ENCODE measurements at regions not wholly inside any gene's neighbourhood (a gene's known extent, or its start where the extent isn't known, plus 50 kb on each side); places are given as distances from the start of the nearest gene placed in this dataset.

DNA sequence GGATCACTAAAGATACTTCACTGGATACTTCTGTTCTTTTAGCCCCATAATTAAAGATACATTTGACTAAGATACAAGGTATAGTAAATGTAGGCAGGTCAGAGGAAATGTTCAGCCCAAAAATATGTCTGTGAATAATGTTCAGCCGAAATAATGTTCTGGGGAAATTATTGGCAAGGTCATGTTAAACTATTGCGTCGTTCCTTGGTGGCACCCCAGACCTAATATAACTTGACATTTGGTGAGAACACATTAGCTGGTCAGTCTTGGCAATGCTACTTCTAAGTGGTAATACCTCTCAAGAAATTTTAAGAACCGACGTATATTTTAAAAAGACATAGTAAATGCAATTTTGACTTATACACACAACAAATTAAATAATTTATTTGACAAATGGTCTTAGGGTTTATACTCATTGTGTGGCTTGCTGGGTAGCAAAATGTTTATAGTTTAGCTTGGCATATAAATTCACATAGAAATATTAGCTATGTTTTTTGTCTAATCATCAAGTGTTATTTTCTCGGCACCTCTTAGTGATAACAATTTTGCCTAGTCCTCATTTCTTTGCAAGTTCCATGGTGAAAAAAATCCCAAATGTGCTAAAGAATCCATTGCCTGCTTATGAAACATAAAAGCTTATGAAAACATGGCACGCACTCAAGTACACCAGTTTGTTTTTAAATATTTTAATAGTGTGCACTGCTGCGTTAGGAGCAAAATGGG lies 270.3 kb upstream of the NEBL start:
- DNase-seq: no peak

DNA sequence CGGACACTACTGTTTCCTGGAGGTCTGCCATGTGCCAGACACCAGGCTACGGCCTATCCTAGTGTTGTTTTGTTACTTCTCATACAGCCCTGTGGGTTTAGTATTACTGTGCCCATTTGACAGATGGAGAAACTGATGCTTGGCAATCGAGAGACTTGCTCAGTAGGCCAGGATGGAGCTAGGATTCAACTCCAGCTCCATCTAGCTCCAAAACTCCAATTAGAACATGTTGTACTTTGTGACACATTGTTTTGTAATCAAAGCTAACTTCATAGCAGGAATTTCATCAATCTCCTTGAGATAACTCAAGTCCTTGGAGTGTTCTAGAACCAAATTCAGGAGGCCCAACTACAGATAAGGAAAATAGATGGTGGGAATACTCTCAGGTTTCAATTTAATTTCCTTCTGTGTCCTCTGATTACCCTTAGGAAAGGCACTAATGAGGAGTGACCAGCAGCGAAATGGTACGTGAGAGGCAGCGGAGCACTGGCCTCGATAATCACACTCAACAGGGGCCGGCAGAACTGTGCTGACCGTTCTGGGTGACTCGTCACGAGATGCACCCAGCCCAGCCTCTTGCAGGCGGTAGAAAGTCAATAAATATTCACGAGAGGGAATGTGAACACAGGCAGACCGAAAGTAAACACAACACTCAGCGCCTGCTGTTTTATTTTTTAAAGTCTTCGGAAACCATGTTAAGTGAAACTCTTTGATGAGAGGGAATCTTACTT lies 269.6 kb upstream of the NEBL start:
- DNase-seq: no peak

DNA sequence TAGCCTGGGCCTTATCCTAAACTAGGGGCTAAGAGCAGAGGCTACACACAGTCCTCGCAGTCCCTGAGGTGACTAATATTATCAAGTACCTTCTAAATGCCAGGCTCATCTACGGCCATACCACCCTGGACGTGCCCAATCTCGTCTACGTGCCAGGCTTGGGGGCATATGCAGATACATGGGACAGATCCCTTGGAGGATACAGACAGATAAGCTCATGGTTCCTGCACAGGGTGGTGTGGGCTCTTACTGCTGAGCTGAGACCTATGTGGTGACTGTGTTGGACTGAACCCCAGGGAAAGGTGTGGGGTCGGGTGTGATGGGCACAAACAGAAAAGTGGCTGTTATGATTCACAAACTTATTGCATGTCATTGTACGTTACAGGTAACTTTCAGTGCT lies 268.4 kb upstream of the NEBL start:
- DNase-seq: no peak

DNA sequence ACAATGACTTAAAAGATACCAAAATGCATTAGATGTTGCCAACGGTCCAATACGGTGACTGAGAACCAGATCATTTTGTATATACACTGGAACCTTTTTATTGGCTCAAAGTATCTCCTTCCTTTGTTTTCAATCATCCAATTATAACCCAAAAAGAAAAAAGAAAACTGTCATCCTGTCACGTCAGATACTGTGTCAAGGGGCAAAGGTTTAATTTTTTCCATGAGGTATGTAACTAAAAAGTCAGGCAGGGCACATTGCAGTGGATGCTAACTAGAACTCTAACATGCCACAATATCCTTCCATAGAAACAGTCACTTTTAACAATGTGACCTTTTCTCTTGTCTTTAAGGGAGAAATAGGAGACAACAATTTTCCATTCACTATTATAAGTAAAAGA lies 267.6 kb upstream of the NEBL start:
- DNase-seq: no peak

DNA sequence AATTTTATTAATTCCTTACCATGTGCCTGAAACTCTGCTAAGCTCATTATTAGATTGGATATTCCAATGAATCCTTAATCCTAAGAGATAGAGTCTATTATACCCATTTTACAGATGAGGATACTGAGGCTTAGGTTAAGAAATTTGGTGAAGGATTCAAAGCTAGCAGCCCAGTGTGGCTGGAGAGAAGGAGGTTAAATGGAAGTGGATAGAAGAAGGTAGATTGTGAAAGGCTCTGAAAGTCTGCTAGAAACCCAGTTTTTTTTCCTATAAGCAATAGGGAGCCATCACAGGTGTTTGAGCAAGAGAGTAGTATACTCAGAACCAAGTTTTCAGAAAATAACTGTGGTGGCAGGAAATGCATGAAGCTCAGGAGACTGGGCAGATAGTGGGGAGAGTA lies 265.8 kb upstream of the NEBL start:
- no peak for DNase-seq

DNA sequence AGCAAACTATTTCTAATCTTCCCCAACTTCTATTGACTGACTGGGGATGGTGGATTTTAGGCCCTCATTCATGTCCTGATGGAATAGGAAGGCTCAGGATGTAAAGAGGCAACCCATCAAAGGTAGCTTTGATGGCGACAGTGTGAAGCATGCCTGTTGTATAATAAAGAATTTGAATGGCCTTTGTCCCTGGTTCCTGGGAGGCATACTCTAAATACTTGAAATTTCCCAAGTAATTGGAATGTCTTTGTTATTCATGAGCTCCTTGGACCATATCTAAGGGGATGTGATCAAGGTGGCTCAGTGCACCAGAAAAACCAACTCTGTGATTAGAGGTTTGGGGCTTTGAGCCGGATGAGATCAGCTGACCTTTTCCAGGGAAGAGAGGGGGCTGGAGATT lies 264.5 kb upstream of the NEBL start:
- no peak for DNase-seq

DNA sequence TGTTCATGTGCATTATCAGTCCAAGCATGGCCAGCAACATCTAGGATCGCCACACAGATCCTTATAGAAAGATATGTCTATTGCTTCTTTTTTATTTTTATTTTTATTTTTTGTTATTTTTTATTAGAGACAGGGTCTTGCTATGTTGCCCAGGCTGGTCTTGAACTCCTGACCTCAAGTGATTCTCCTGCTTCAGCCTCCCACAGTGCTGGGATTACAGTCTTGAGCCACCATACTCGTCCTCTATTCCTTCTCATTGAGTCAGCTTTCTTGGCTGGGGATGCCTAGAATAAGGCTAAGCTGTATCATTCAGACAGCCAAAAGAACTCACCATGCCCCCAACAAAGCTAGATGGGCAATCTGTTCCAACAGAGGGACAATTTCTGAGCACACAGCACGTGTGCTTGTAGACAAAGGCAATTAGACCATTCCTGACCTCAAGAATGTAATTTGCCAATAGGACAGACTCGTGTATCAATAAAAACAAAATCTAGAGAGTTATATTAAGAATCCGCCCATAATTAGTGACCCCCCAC lies 264.0 kb upstream of the NEBL start:
- DNase-seq: no peak

DNA sequence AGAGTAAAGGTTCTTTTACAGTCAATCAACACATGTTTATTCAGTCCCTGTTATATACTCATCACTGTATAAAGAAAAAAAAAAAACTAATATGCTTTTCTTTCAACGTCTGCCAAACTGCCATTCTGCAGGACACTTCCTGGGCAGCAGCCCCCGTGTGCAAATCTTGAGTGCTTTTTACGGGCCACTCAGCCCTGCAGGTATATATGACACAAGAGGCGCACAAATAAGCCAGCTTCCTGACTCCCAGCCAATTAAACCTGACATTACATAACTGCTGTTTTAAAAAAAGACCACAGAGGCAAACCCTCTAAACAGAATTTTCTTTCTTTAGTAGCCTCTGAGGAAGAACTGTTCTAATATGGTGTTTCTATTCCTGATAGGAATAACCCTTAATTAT lies 263.0 kb upstream of the NEBL start:
- no peak for DNase-seq

DNA sequence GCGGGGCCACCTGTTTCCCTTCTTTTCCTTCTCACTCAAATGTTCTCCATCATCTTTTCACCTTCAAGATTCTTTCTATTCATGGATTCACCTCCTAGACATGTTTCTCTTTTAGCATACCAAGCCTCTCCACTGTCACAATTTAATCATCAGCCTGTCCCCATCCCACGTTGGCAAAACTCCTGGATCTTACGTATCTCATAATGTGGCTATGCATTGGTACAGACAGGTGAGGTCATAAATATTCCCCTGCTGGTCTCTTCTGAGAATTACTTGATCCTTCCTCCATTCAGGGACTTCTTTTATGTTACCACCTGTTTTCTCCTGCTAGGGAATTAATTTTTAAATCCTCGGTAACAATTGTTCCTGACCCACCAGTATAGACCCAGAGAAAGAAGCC lies 262.6 kb upstream of the NEBL start:
- DNase-seq: no peak

DNA sequence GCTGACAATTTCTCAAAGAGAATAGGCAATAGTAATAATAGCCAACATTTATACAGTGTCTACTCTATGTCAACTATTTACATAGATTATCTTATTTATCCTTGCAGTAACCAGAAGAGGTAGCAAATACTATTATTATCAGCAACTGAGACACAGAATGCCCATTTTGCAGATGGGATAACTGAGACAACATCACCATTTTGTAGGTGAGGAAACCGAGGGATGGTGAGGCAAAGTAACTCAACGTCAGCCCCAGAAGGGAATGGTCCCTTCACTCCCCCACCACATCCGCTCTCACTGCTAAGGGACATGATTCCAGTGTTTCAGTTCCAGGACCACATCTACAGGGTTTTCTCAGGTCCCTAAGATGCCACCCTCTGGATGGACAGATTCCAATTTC lies 261.2 kb upstream of the NEBL start:
- no peak for DNase-seq

DNA sequence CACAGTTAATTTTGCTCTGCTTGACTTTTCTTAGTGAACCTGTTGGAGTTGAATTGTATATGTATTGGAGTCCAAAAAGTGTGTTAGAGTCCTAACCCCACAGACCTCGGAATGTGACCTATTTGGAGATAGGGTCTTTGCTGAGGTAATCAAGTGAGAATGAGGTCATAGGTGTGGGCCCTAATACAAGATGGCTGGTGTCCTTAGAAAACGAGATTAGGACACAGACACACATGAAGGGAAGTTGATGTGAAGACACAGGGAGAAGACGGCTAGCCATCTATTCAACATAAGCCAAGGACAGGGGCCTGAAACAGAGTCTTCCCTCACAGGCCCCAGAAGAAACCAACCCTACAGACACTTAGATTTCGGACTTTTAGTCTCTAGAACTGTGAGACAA lies 260.6 kb upstream of the NEBL start:
- no peak for DNase-seq

DNA sequence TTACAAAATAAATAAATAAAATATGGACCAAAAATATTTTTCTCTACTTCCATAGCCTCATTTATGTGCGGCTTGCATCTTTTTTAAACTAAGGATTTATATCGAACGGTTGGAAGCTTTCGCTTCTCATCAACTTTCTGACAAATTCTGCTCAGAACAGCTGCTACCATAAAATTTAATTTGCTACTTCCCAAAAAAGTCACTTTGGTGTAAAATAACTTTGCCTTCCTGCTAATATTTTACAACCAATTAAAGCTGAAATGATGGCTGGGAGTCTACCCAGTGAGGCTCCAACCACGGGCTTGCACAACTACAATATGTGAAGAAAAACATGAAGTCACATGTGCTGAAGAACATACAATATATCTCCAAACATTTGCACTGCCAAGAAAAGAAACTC lies 253.1 kb upstream of the NEBL start:
- no peak for DNase-seq

DNA sequence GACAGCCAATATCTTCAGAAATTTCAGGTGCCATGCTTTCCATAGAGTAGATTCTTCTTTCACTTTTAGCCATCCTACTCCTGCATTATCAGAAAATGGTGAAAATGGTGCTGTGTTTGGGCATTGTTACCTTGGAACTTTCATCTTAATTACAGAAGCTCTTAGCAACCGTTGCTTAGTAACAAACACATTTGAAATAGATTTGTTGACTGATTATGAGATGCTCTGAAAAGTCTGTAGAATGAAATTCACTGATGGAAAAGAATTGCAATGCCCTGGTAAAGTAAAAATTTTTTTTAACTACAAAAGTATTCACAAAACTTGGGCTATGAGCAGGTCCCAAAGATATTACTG lies 249.3 kb upstream of the NEBL start:
- DNase-seq: no peak

DNA sequence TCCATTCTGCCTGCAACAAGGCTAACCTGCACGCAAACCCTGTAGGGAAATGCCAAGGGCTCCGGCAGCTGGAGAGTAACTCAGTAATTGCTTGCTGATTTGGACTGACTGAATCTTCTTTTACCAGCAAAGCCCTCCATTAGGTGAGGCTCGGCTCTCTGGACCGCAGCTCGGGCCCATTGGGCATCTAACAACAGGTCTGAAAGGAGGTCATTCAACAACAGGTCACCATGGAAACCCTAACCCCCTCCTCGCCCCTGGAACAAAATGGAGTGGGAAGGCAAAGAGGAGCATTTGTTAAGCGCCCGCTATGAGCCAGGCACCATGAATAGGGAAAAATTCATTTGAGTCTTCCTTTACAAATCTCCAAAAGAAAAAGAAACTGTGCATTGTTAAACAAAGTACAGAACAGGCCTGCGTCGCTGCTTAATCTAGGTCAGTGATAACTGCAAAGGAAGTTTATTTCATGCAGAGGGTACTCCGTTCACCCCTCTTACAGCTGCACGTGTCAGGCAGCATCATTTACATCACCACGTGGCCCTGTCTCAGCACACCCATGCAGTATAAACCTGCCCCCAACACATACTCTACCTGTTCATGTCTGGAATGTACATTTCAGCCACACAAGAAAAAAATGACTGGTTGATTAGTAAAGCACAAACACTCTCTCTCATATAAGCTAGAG lies 248.8 kb upstream of the NEBL start:
- DNase-seq: no peak

DNA sequence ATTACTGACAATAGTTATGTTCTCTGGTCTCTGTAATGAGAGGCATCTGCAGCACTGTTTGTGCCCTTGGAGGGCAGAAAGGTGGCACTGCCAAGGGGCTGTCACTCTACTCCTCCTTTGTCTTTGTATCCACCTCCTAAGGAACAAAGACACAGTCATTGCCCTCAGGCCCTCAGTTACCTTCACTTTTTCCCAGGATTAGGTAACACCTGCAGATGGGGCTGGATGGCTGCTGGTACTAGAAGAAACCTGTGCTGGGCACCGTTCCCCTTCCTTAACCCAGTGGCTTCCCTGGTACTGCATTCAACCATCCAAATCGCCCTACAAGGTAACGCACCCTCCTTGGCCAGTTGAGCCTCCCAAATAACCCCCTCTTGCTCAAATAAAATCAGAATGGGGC lies 246.9 kb upstream of the NEBL start:
- DNase-seq: no peak

DNA sequence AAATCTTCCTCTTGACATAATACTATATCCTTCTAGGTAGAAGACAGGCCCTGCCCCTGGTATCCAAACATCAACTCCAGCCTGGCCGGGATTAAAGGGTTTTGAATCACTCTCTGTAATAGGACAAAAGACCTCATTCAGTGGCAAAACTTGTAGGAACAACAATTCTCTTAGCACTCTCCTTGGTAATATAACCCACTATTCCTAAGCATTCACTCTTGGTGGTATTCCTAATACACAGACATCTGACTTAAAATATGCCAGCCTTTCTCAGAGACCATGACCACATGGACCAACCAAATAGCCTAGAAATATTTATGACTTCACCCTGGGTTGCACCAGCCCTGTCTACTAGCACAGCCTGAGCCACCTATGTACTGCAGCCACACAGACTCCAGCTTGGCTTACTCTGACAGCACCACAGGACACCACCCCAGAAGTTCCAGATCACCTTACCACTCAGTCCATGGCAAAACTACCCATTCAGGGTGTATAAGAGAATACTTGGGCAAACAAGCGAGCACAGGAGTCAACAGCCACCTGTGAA lies 244.9 kb upstream of the NEBL start:
- no peak for DNase-seq

DNA sequence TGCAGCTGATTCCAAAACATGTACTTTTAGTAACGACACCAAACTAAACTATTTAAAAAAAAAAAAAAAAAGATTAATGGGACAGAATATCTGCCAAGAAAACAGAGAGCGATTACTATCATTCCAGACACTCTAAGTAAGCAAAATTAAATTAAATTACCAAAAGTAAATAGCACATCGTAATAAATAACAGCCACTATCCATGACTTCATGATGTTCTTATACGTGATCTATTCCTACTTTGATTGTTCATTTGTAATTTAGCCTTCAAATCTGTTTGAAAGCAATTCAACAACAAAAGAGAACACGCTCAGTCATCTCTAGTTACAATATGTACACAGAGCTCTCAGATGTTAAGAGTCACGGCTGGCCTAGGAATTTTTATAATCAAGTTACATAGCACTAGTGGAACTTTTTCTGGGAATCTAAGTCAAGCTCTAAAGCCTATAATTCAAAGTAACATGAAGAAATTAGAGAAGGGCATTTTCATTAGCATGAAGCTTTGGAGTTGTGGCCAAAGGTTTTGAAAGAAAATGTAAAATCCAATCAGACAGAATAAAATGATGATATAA lies 241.7 kb upstream of the NEBL start:
- DNase-seq: no peak

DNA sequence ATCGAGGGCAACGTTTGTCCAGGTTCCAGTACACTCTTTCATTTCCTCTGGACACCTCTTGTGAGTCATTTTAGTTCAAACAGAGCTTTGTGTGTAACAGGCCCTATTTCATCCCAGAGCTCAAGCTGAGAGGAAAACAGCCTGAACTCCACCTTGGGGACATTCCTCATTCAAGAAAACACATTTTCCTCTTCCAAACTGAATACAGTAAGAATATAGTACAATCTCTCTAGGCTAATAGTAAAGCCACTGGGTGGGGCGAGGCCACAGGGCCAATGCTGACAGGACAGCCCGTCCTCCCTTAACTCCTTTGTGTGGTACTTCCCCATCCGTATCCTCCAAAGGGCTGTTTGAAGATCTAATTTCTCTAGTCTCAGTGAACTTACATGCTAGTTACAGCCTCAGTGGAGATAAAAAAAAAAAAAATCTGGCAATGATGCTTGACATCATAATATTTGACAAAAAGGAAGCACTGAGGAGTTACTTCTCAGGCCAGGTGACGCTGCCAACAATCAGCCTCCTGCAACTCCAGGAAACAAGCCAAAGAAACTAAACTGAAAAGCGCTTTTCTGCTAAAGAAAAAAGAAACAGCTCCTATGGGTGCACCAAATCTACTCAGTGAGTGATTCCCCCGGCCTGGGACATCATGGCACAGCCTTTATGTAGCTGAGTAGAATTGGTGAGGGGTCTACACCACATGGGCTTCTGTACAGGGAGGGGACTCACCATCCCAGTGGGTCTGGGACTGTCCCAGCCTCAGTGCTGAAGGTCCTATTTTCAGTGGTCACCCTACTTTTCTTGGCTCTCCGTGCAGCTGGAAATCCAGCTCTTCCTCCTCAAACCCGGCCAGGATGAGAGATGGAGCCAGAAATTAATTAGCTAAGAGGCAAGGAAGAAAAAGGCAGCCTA lies 238.2 kb upstream of the NEBL start:
- no peak for DNase-seq

DNA sequence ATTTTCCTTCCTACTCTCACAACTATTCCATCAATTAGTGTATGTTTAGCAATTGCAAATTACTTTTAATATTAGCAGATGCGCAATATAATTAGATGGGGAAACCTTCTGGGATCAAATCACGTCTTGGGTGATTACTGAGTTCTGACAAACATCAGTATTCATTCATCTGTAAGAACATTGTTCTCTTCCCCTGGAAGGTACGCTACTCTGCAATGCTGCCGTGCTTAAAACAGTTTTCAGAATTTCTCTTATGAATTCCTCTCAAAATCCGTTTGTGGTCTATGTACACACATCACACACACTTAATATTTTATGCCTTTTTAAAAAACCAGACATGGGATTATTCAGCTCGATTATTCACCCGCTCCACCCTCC lies 237.5 kb upstream of the NEBL start:
- no peak for DNase-seq

DNA sequence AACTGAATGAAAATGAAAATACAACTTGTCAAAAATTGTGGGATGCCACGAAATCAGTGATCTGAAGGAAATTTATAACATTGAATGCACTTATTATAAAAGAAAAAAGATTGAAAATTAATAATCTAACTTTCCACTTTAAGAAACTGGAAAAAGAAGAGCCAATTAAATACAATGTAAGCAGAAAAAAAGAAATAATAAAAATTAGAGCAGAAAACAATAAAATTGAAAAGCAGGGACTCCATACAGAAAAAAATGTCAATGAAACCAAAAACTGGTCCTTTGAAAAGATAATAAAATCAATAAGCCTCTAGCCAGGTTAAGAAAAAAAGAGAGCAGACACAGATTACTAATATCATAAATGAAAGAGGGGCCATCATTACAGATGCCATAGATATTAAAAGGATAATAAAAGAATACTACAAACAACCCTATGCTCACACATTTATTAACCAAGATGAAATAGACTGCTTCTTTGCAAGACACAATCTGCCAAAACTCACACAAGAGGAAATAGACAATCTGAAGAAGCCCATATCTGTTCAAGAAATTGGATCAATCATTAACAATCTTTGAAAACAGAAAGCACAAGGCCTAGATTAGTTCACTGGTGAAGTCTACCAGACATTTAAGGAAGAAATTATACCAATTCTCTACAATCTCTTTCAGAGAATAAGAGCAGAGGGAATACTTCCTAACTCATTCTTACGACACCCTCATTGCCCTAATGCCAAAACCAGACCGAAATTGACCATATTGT lies 233.8 kb upstream of the NEBL start:
- no peak for DNase-seq

DNA sequence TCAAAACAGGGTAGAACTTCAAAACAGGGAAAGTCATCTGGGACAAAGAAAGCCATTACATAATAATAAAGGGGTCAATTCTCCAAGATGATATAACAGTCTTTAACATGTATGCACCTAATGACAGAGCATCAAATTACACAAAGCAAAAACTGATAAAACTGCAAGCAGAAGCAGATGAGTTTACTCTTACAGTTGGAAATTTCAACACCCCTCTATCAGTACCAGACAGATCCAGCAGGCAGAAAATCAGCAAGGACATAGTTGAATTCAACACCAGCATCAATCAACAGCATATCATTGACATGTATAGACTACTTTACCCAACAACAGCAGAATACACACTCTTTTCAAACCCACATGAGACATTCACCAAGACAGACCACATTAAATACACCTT lies 233.0 kb upstream of the NEBL start:
- no peak for DNase-seq
